HG03066 (cell line): ENCODE measurements at regions not wholly inside any gene's neighbourhood (a gene's known extent, or its start where the extent isn't known, plus 50 kb on each side); places are given as distances from the start of the nearest gene placed in this dataset.

Source experiments
- ATAC-seq: cut with Tn5 transposase; IDR thresholded peaks from one replicate; pipeline ENCODE4 v1.9.1; 2021; ENCODE audit warnings: low read depth; ENCODE audit not compliant: unreplicated experiment

DNA sequence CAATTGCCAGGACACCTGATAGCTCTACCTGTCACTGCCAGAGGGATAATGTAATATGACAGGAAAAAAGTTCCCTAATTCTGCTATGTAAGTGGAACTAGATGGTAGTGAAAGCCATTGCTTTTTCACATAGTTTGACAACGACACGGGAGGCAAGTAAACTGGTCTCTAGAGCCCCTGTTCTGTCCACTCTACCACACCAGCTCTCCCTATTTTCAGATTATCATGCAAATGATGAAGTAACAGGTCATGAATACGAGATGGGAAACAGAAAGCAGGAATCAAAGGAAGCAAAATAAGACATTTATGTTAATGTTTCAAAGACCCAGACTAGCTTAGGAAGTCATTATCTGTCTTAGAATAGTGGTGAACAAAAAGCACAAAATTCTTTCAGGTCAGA lies 56.2 kb downstream of the TAF11L14 start:
- ATAC-seq = no peak

DNA sequence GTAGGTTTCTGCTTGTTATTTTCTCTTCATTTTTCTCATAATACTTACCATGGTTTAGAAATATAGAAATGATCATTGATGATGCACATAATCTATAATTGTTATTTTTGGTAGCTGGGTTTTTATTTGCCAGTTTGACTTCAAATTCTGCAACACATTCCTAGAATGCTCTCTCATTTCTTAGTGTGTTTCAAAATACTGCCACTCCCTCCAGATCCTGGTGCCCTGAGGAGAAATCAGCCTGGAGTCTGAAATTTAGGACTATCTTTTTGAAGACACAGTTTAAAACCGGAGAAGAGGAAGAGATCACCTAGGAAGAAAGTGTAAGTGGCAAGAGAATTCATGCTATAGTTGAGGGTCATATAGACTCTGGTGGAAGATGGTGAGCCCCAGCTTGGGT lies 57.5 kb downstream of the TAF11L14 start:
- no peak for ATAC-seq

DNA sequence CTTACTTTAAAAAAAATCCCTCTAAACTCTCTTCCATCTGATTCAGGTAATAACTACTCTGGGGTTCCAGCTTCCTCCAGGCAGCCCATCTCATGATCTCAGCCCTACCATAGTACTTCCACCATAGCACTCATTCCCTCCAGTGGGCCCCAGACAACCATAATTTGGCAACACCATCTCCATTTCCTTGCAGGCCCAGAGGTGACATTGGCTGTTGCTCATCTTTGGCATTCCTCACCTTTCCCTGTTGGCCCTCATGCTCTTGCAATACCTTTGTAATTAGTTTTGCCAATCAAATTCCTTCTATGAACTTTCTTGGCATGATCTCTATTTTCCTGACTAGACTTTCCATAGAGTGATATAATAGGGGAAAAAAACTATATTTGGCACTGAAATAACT lies 60.1 kb downstream of the TAF11L14 start:
- ATAC-seq = no peak

- ATAC-seq = no peak
Measured at GRCh38 chr5:17694914-17695313, 60.7 kb downstream of the TAF11L14 start.

- no peak for ATAC-seq
Measured at GRCh38 chr5:17696627-17697026, 62.4 kb downstream of the TAF11L14 start.

DNA sequence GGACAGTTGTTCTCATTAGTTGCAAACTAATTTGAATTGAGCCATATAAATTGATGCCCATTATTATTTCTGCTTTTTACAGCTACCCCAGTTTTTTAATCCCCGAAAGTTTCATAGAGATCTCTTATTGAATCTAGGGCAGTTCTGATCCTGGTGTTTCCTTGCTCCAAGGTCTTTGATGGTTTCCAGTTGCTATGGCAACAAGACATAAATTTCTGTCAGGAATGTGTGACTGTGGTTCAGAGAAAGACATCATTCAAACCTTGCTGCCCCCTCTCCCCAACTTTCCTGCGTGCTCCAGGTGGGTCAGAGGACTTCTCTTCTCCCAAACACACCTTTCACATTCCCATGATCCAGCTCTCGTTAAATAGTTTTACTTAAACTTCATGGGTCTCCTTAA lies 63.4 kb downstream of the TAF11L14 start:
- ATAC-seq = no peak

DNA sequence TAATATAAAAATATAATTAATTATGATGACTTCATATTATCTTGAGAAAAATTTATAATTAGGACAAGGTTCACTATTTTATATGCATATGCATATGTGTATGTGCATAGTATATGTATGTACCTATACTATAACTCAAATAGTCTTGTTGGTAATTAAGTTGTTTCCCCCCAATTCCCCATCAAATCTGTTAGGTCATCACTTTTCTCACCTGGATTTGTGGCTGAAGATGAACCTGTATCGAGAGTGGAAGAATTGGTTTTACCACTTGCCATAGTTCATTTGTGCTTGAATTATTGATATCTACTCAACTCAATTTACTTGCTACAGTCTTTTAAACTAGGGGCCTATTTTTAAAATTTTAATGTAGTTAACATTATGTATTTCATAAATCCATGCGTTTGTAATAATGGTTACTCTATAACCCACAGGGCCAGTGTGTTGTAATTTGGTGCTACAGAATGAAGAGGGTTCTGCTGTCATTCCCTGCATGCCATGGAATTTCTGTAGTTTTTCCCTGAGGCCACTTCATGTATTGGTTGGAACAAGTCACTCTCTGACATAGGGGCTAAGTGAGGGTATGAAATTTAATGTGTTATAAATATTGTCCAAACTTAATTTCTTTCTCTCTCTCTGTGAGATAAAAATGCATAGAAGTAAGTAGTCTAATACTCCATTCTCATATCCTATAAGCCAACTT lies 74.9 kb downstream of the TAF11L14 start:
- ATAC-seq = no peak

GRCh38 chr5:17713301-17713700 lies 79.0 kb downstream of the TAF11L14 start:
- ATAC-seq = no peak

DNA sequence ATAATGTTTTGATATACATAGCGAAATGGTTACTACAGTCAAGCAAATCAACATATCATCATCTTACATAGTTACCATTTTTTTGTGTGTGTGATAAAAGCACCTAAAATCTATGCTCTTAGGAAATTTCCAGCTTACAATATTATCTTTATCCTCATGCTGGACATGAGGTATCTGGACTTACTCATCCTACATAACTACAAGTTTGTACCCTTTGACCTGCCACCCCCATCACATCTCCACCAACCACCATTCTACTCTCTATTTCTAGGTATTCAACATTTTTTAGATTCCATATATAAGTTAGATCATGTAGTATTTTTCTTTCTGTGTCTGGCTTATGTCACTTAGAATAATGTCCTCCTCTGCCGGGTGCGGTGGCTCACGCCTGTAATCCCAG lies 79.9 kb downstream of the TAF11L14 start:
- no peak for ATAC-seq

GRCh38 chr5:17719592-17719991 lies 85.3 kb downstream of the TAF11L14 start:
- no peak for ATAC-seq

DNA sequence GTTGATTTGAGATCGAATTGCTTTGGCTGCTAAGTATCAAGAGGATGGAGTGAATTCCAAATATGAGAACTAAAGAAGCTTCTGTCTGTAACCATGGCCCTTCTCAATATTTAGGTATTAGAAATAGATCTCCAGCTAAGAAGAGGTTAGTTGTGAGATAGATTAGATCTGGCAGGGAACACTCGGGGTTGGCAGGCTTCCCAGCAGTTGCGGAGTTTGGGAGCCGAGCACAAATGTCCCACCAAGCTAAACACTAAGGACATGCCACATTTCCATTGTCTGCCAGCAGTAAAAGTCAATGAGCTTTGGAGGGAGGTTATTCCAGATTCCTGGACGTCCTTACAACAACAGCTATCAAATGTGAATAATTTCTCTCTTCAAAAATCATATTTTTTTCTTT lies 85.8 kb downstream of the TAF11L14 start:
- no peak for ATAC-seq

- no peak for ATAC-seq
Measured at GRCh38 chr5:17723876-17724275, 89.6 kb downstream of the TAF11L14 start.

- ATAC-seq = no peak
Measured at GRCh38 chr5:17727098-17727497, 92.8 kb downstream of the TAF11L14 start.

GRCh38 chr5:17730421-17730820 lies 96.2 kb downstream of the TAF11L14 start:
- ATAC-seq = no peak

- no peak for ATAC-seq
Measured at GRCh38 chr5:17732351-17732923, 98.2 kb downstream of the TAF11L14 start.

GRCh38 chr5:17734011-17734410 lies 99.8 kb downstream of the TAF11L14 start:
- ATAC-seq = no peak

DNA sequence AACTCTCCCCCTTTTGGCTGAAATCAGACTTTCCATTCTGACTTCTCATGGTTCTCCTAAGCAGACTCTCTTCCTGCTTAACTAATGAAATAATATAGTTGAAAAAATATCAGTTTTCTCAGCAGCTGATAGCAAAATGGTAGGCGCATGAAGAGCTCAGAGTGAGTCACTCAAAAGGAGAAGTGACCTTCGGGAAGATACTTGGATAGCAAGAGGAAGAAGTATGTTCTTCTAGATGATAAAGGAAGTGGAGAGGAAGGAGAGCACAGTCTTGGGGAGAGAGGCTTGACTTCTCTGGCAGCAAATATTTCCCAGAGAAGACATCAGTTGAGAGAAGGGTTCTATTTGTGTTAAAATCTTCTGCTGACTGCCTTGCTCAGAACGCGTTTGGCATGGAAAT lies 101.5 kb downstream of the TAF11L14 start:
- no peak for ATAC-seq

DNA sequence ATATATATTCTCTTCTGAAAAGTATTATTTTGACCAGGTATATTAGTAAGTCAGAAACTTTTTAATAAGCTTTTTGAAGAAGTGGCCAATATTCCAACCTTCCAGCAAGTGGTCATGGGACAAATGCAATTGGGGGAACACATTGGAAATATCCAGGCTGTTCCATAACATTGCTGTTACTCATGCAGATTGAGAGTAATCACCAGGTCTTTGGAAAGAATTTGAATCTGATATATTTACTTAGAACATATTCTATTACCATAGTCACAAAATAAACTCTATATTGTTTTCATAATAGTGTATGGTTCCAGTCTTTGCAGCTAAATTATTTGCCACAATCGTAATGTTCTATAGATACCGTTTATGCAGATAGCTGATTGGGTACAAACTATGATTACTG lies 102.8 kb downstream of the TAF11L14 start:
- ATAC-seq = no peak

DNA sequence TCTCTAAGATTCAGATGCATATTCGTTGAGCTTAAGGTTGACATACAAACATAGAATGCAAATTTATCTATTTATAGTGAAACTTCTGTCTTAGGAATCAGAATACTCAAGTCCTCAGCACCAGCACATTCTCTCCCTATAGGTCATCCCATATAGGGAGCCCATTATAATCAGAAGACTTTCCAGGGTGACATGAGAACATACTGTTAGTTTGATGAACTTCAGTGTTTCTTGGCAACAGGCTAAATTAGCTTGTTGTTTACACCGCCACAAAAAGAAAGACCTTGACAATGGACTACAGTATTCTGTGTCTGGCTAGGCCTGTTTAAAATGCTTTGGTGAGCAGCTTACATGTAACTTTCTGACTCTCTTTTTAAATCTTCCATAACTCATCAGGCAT lies 104.2 kb downstream of the TAF11L14 start:
- no peak for ATAC-seq

- no peak for ATAC-seq
Measured at GRCh38 chr5:17743580-17744435, 109.5 kb downstream of the TAF11L14 start.

DNA sequence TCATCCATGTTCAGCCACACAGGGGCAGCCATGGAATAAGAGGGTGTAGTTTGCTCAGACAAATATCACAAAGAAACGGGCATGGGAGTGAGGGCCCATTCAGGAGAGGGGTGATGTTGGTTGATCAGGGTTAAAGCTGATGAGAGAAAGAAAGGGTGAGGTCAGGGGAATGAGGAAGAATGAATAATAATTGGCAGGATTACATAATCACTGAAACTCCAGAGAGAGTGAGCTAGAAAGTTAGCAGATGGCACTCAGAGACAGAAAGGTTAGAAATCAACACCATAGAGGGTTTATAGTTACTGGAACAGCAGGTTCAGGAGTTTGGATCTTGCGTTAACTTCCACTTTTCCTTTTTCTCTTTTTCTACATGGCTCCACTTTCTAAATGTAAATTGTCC lies 113.9 kb downstream of the TAF11L14 start:
- ATAC-seq = no peak

DNA sequence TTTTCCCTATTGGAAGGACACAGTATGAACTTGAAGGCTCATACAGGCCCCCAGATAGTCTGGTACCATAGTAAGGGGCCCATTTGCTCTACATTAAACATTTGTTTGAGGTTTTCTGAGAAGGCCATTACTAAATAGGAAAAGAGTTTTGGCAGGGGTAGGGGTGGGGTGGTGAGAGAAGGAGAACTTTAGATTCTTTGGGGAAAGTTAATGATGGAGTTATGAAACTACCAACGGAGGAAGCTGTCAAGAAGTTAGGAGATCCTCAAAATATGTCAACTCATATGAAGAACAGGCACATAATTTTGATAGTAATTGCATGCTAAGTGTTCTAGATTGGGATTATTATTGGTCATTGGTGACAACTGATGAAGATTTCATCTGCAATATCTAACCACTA lies 114.7 kb downstream of the TAF11L14 start:
- ATAC-seq = no peak
